Calu3 (cell line): ENCODE measurements at regions not wholly inside any gene's neighbourhood (a gene's known extent, or its start where the extent isn't known, plus 50 kb on each side); places are given as distances from the start of the nearest gene placed in this dataset.
A peak's percentile ranks its signal among the peaks of the same experiment; 100 is the strongest.
"Not testable (repeated sequence)": the region's sequence is repeated elsewhere in the genome, so short reads cannot be mapped to it uniquely, and the experiment has no call there.

ENCODE experiments used
- BruUV-seq: library from RNA; stranded (reverse); fragments of 400-500 nt; replicated peaks from 2 replicates; lab custom pipeline; 2021; lab: Mats Ljungman, UMichigan
- CTCF ChIA-PET: fragments of 300-600 bp; sonication (Branson Sonifier 250); formaldehyde crosslinking; loops from one replicate; lab custom pipeline; 2022; ENCODE audit warnings: antibody characterized with exemption; lab: Charles Lee
- DNase-seq: peaks from one replicate; pipeline ENCODE4 v3.0.0; 2022
- H3K27ac Mint-ChIP-seq: one replicate; pipeline ENCODE4 v1.8.0; 2022; ENCODE audit warnings: mixed read lengths; ENCODE audit not compliant: unreplicated experiment
- H3K27me3 Mint-ChIP-seq: one replicate; pipeline ENCODE4 v1.8.0; 2022; ENCODE audit warnings: mixed read lengths; ENCODE audit not compliant: unreplicated experiment
- H3K36me3 Mint-ChIP-seq: one replicate; pipeline ENCODE4 v1.8.0; 2022; ENCODE audit warnings: mild to moderate bottlenecking, moderate library complexity, mixed read lengths; ENCODE audit not compliant: insufficient read depth, unreplicated experiment
- H3K4me1 Mint-ChIP-seq: one replicate; pipeline ENCODE4 v1.8.0; 2022; ENCODE audit warnings: mild to moderate bottlenecking, low read depth, mixed read lengths; ENCODE audit not compliant: unreplicated experiment
- H3K4me3 Mint-ChIP-seq: one replicate; pipeline ENCODE4 v1.8.0; 2022; ENCODE audit warnings: mild to moderate bottlenecking, low read depth, moderate library complexity, mixed read lengths; ENCODE audit not compliant: unreplicated experiment
- H3K9me3 Mint-ChIP-seq: one replicate; pipeline ENCODE4 v1.8.0; 2022; ENCODE audit warnings: low read depth, mixed read lengths; ENCODE audit not compliant: unreplicated experiment
- CTCF ChIP-seq: fragments of 200-600 bp; IDR thresholded peaks from one replicate; pipeline ENCODE4 v1.8.0; 2022; ENCODE audit warnings: antibody characterized with exemption; ENCODE audit not compliant: unreplicated experiment
- intact Hi-C: fragments of 100-400 bp; cut with micrococcal nuclease; formaldehyde crosslinking; loops from one replicate; pipeline ENCODE4 v1.10.0; 2022; ENCODE audit not compliant: unreplicated experiment

GRCh38 chr4:71872767-71873415 is 89.0 kb upstream of the GC start:
- no TSS peak for BruUV-seq
- intact Hi-C loops = no loop called here
- H3K9me3 Mint-ChIP-seq = no peaks in the 10 kb centered on the region
- no peak overlapping the region for H3K4me3 Mint-ChIP-seq
- CTCF ChIA-PET = no interaction called here
- H3K27ac Mint-ChIP-seq = no peak overlapping the region
- H3K4me1 Mint-ChIP-seq = no peaks in the 10 kb centered on the region
- TF ChIP-seq CTCF = no peak
- no peak for DNase-seq
- no peaks in the 10 kb centered on the region for H3K36me3 Mint-ChIP-seq
- no peaks in the 10 kb centered on the region for H3K27me3 Mint-ChIP-seq

GRCh38 chr4:71878376-71878775 is 94.5 kb upstream of the GC start:
- DNase-seq = no peak
- no peak for TF ChIP-seq CTCF
- H3K36me3 Mint-ChIP-seq = no peaks in the 10 kb centered on the region
- H3K9me3 Mint-ChIP-seq = no peaks in the 10 kb centered on the region
- CTCF ChIA-PET = no interaction called here
- no peak overlapping the region for H3K27ac Mint-ChIP-seq
- H3K27me3 Mint-ChIP-seq = no peaks in the 10 kb centered on the region
- H3K4me1 Mint-ChIP-seq = no peaks in the 10 kb centered on the region
- no TSS peak for BruUV-seq
- no peak overlapping the region for H3K4me3 Mint-ChIP-seq
- intact Hi-C loops = no loop called here

GRCh38 chr4:71882113-71882841 is 98.4 kb upstream of the GC start:
- no peak for TF ChIP-seq CTCF
- intact Hi-C loops = no loop called here

GRCh38 chr4:71900366-71900765 is 116.5 kb upstream of the GC start:
- H3K27me3 Mint-ChIP-seq, H3K9me3 Mint-ChIP-seq, intact Hi-C loops, CTCF ChIA-PET, H3K27ac Mint-ChIP-seq, H3K4me3 Mint-ChIP-seq, DNase-seq, H3K36me3 Mint-ChIP-seq, BruUV-seq, H3K4me1 Mint-ChIP-seq: not testable (repeated sequence)

More at GRCh38 chr4:71882113-71882841, 98.4 kb upstream of the GC start:
- H3K36me3 Mint-ChIP-seq = no peaks in the 10 kb centered on the region
- no peak overlapping the region for H3K4me3 Mint-ChIP-seq
- H3K4me1 Mint-ChIP-seq = no peaks in the 10 kb centered on the region
- no TSS peak for BruUV-seq
- H3K9me3 Mint-ChIP-seq = no peaks in the 10 kb centered on the region
- peak; percentile 6 for DNase-seq
- no peaks in the 10 kb centered on the region for H3K27me3 Mint-ChIP-seq
- CTCF ChIA-PET = no interaction called here
- no peak overlapping the region for H3K27ac Mint-ChIP-seq

- H3K4me1 Mint-ChIP-seq, BruUV-seq, H3K27ac Mint-ChIP-seq, intact Hi-C loops, H3K4me3 Mint-ChIP-seq, CTCF ChIA-PET, H3K36me3 Mint-ChIP-seq, H3K9me3 Mint-ChIP-seq, DNase-seq, H3K27me3 Mint-ChIP-seq: not testable (repeated sequence)
Observed at GRCh38 chr4:71905594-71905993, 121.7 kb upstream of the GC start.
